ENCODE measurements at regions not wholly inside any gene's neighbourhood (a gene's known extent, or its start where the extent isn't known, plus 50 kb on each side); places are given as distances from the start of the nearest gene placed in this dataset.

- H3K9me3 ChIP-seq (ENCODE audit: control insufficient read depth, insufficient read depth, low read depth, low read length): no peaks in the 10 kb centered on the region
- POLR2A ChIA-PET: no interaction called here
- ATAC-seq: no peak
- H3K27me3 ChIP-seq (ENCODE audit: control insufficient read depth, insufficient read depth, low read length): no peaks in the 10 kb centered on the region
- H3K4me1 ChIP-seq (ENCODE audit: control insufficient read depth, insufficient read depth, low read length): no peaks in the 10 kb centered on the region
- in situ Hi-C loops (cut with HindIII; ENCODE audit: low pct_unique_long_range_greater_than_20kb, low sequenced_read_pairs) (no loop called here), intact Hi-C loops (cut with micrococcal nuclease; ENCODE audit: unreplicated experiment) (no loop called here)
- no peak overlapping the region for H3K27ac ChIP-seq (ENCODE audit: low read length)
- CTCF ChIA-PET: interaction anchor here (1.1 kb wide), 1 partner anchor 18 kb away, joined by 3 read pairs; no protein-coding TSS in a partner anchor
- no peak for TF ChIP-seq TCF7L2 (IDR thresholded peaks at IDR 0.05; ENCODE audit: low read depth, low read length)
- TF ChIP-seq CTCF (IDR thresholded peaks at IDR 0.05): no peak
- no peak for TF ChIP-seq SIN3A (IDR thresholded peaks at IDR 0.05; ENCODE audit: borderline replicate concordance, insufficient read depth, low read depth, low read length)
- no peak for TF ChIP-seq POLR2AphosphoS5 (IDR thresholded peaks at IDR 0.05; ENCODE audit: low read depth, low read length)
- no peak for TF ChIP-seq REST (IDR thresholded peaks at IDR 0.05; ENCODE audit: insufficient read depth in 1 of 2, low read depth in 2 of 2, low read length in 1 of 2)
- no peaks in the 10 kb centered on the region for H3K36me3 ChIP-seq (ENCODE audit: control insufficient read depth, insufficient read depth, low read length)
- BruUV-seq (replicated peaks): no TSS peak
- DNase-seq (ENCODE audit: low read depth, low spot score): no peak
- H3K4me3 ChIP-seq (ENCODE audit: low read depth in 2 of 2, low read length in 2 of 2): no peak overlapping the region
Measured at GRCh38 chr15:38857814-38858213, 293.2 kb upstream of the RASGRP1 start.

GRCh38 chr15:38859574-38859973 is 295.0 kb upstream of the RASGRP1 start:
- Histone ChIP-seq H3K27ac (ENCODE audit: low read length) (no peak overlapping the region), H3K36me3 (ENCODE audit: control insufficient read depth, insufficient read depth, low read length) (no peaks in the 10 kb centered on the region), H3K27me3 (ENCODE audit: control insufficient read depth, insufficient read depth, low read length) (no peaks in the 10 kb centered on the region), H3K4me1 (ENCODE audit: control insufficient read depth, insufficient read depth, low read length) (no peaks in the 10 kb centered on the region), H3K4me3 (ENCODE audit: low read depth in 2 of 2, low read length in 2 of 2) (no peak overlapping the region), H3K9me3 (ENCODE audit: control insufficient read depth, insufficient read depth, low read depth, low read length) (no peaks in the 10 kb centered on the region)
- ATAC-seq: no peak
- no TSS peak for BruUV-seq (replicated peaks)
- CTCF ChIA-PET: no interaction called here
- no peak for DNase-seq (ENCODE audit: low read depth, low spot score)
- POLR2A ChIA-PET: no interaction called here
- in situ Hi-C loops (cut with HindIII; ENCODE audit: low pct_unique_long_range_greater_than_20kb, low sequenced_read_pairs) (no loop called here), intact Hi-C loops (cut with micrococcal nuclease; ENCODE audit: unreplicated experiment) (no loop called here)
- TF ChIP-seq TCF7L2 (IDR thresholded peaks at IDR 0.05; ENCODE audit: low read depth, low read length): no peak
- TF ChIP-seq POLR2AphosphoS5 (IDR thresholded peaks at IDR 0.05; ENCODE audit: low read depth, low read length): no peak
- TF ChIP-seq REST (IDR thresholded peaks at IDR 0.05; ENCODE audit: insufficient read depth in 1 of 2, low read depth in 2 of 2, low read length in 1 of 2): no peak
- no peak for TF ChIP-seq CTCF (IDR thresholded peaks at IDR 0.05)
- TF ChIP-seq SIN3A (IDR thresholded peaks at IDR 0.05; ENCODE audit: borderline replicate concordance, insufficient read depth, low read depth, low read length): no peak

Measured in Panc1 (cell line).